A549 (cell line): ENCODE measurements at regions not wholly inside any gene's neighbourhood (a gene's known extent, or its start where the extent isn't known, plus 50 kb on each side); places are given as distances from the start of the nearest gene placed in this dataset.

Experiments used
- ATAC-seq, 2 experiments: fragments of 200-7000 bp in 1 of 2; fragments of >200 bp in 1 of 2; cut with Nextera tagmentation in 1 of 2; cut with Tn5 transposase in 1 of 2; 3 replicates each; pipeline versions ENCODE4 v1.8.0 to v1.9.1; 2018 to 2020; ENCODE audit warnings: mild to moderate bottlenecking in 1 of 2, moderate library complexity in 1 of 2
- CTCF ChIA-PET: fragments of 300-600 bp; sonication (Branson Sonifier 250); formaldehyde crosslinking; extraction: SDS; loops from one replicate; lab custom pipeline; 2021; ENCODE audit warnings: antibody characterized with exemption, inconsistent platforms; lab: Yijun Ruan, JAX
- POLR2A ChIA-PET: fragments of 350-600 bp; formaldehyde crosslinking; extraction: SDS; loops from one replicate; lab custom pipeline; 2021; ENCODE audit warnings: antibody characterized with exemption, inconsistent platforms; lab: Yijun Ruan, JAX
- DNase-seq, 2 experiments: peaks; one replicate each; pipeline versions ENCODE4 v3.0.0 to v3.0.0-alpha.2; 2011 to 2016; ENCODE audit warnings: low read depth in 1 of 2, low spot score in 1 of 2
- FAIRE-seq: peaks from 2 replicates; lab custom pipeline; 2011; peaks lifted over from hg19 to GRCh38; lab: Jason Lieb, UNC
- H3K27ac ChIP-seq, 2 experiments: fragments of >200 bp; sonication (Bioruptor Twin); formaldehyde crosslinking; 3 replicates each; pipeline ENCODE4 v1.5.1; 2016 to 2017
- H3K4me1 ChIP-seq: fragments of >200 bp; sonication (Bioruptor Twin); formaldehyde crosslinking; 3 replicates; pipeline ENCODE4 v1.6.1; 2016
- H3K4me2 ChIP-seq: fragments of >200 bp; sonication (Bioruptor Twin); formaldehyde crosslinking; 3 replicates; pipeline ENCODE4 v1.6.1; 2016
- H3K4me3 ChIP-seq: fragments of >200 bp; sonication (Bioruptor Twin); formaldehyde crosslinking; 3 replicates; pipeline ENCODE4 v1.5.1; 2016
- H3K9me3 ChIP-seq: fragments of >200 bp; sonication (Bioruptor Twin); formaldehyde crosslinking; 3 replicates; pipeline ENCODE4 v1.6.1; 2016
- CBX8 ChIP-seq: fragments of 200-600 bp; sonication (generic); IDR thresholded peaks from 2 replicates; pipeline ENCODE4 v1.6.1; 2016
- CEBPB ChIP-seq, 2 experiments: fragments of >200 bp in 1 of 2; sonication (Bioruptor Twin) in 1 of 2; formaldehyde crosslinking in 1 of 2; IDR thresholded peaks; 2 replicates each; pipeline ENCODE4 v1.6.1; 2012 to 2016
- EHF ChIP-seq: fragments of 250-450 bp; sonication (Bioruptor Pico); IDR thresholded peaks from 2 replicates; pipeline ENCODE4 v1.5.0; 2020; ENCODE audit warnings: mild to moderate bottlenecking
- ELK1 ChIP-seq: fragments of 150-350 bp; IDR thresholded peaks from 2 replicates; pipeline ENCODE4 v1.6.1; 2014; ENCODE audit warnings: low read depth, mild to moderate bottlenecking, low read length
- EP300 ChIP-seq, 2 experiments: fragments of >200 bp; sonication (Bioruptor Twin); formaldehyde crosslinking; IDR thresholded peaks; 2 replicates in 1 of 2; 3 replicates in 1 of 2; pipeline ENCODE4 v1.6.1; 2016 to 2017
- ESRRA ChIP-seq: fragments of 150-350 bp; IDR thresholded peaks from 2 replicates; pipeline ENCODE4 v1.6.1; 2014; ENCODE audit warnings: mild to moderate bottlenecking, low read length, borderline replicate concordance
- HEYL ChIP-seq: fragments of 250-450 bp; sonication (Bioruptor Pico); IDR thresholded peaks from 2 replicates; pipeline ENCODE4 v1.8.0; 2021; ENCODE audit warnings: mild to moderate bottlenecking, moderate library complexity
- HMGXB4 ChIP-seq: fragments of 250-450 bp; sonication (Bioruptor Pico); IDR thresholded peaks from 2 replicates; pipeline ENCODE4 v1.5.0; 2021; ENCODE audit warnings: mild to moderate bottlenecking, moderate library complexity, borderline replicate concordance
- HOXB5 ChIP-seq: fragments of 250-450 bp; sonication (Bioruptor Pico); IDR thresholded peaks from 2 replicates; pipeline ENCODE4 v1.5.0; 2020; ENCODE audit warnings: mild to moderate bottlenecking, moderate library complexity
- MAFK ChIP-seq: fragments of 450-650 bp; IDR thresholded peaks from 2 replicates; pipeline ENCODE4 v1.6.1; 2014; ENCODE audit not compliant: partially characterized antibody
- PBX3 ChIP-seq: IDR thresholded peaks from 2 replicates; pipeline ENCODE4 v1.6.1; 2012
- RARB ChIP-seq: fragments of 250-450 bp; sonication (Bioruptor Pico); IDR thresholded peaks from 2 replicates; pipeline ENCODE4 v1.8.0; 2021; ENCODE audit warnings: mild to moderate bottlenecking, moderate library complexity
- ZSCAN20 ChIP-seq: fragments of 250-450 bp; sonication (Bioruptor Pico); IDR thresholded peaks from 2 replicates; pipeline ENCODE4 v1.8.0; 2022; ENCODE audit warnings: mild to moderate bottlenecking, moderate library complexity
- WGBS: methylation state at CpG from one replicate; pipeline ENCODE4 v1.1.6; 2017; ENCODE audit errors: missing lambda C conversion rate; 5-methylcytosine and 5-hydroxymethylcytosine counted together
- TF ChIP-seq, protein P1 (sequence below): fragments of 200-600 bp; sonication (generic); IDR thresholded peaks from 2 replicates; pipeline ENCODE4 v1.6.1; 2016; ENCODE audit warnings: antibody characterized with exemption, mild to moderate bottlenecking, moderate library complexity
- TF ChIP-seq, protein P2 (sequence below): fragments of >200 bp; sonication (Bioruptor Twin); formaldehyde crosslinking; IDR thresholded peaks from 3 replicates; pipeline ENCODE4 v1.5.1; 2016
- TF ChIP-seq, protein P3 (sequence below): fragments of >200 bp; sonication (Bioruptor Twin); formaldehyde crosslinking; IDR thresholded peaks from 3 replicates; pipeline ENCODE4 v1.6.1; 2016

GRCh38 chr2:16088802-16089112 lies 148.4 kb downstream of the MYCN start:
- TF ChIP-seq CBX8 (no peak), ESRRA (no peak), ELK1 (no peak), EHF (no peak), PBX3 (no peak), CEBPB (IDR thresholded peaks at IDR 0.05) (no peak), HMGXB4 (no peak), MAFK (no peak), ZSCAN20 (CRISPR knock-in tag) (no peak), RARB (CRISPR knock-in tag) (no peak), EP300 (IDR thresholded peaks at IDR 0.05) (no peak), HOXB5 (no peak), HEYL (CRISPR knock-in tag) (no peak)
- TF ChIP-seq, protein P1, sequence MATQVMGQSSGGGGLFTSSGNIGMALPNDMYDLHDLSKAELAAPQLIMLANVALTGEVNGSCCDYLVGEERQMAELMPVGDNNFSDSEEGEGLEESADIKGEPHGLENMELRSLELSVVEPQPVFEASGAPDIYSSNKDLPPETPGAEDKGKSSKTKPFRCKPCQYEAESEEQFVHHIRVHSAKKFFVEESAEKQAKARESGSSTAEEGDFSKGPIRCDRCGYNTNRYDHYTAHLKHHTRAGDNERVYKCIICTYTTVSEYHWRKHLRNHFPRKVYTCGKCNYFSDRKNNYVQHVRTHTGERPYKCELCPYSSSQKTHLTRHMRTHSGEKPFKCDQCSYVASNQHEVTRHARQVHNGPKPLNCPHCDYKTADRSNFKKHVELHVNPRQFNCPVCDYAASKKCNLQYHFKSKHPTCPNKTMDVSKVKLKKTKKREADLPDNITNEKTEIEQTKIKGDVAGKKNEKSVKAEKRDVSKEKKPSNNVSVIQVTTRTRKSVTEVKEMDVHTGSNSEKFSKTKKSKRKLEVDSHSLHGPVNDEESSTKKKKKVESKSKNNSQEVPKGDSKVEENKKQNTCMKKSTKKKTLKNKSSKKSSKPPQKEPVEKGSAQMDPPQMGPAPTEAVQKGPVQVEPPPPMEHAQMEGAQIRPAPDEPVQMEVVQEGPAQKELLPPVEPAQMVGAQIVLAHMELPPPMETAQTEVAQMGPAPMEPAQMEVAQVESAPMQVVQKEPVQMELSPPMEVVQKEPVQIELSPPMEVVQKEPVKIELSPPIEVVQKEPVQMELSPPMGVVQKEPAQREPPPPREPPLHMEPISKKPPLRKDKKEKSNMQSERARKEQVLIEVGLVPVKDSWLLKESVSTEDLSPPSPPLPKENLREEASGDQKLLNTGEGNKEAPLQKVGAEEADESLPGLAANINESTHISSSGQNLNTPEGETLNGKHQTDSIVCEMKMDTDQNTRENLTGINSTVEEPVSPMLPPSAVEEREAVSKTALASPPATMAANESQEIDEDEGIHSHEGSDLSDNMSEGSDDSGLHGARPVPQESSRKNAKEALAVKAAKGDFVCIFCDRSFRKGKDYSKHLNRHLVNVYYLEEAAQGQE: no peak
- TF ChIP-seq, protein P2, sequence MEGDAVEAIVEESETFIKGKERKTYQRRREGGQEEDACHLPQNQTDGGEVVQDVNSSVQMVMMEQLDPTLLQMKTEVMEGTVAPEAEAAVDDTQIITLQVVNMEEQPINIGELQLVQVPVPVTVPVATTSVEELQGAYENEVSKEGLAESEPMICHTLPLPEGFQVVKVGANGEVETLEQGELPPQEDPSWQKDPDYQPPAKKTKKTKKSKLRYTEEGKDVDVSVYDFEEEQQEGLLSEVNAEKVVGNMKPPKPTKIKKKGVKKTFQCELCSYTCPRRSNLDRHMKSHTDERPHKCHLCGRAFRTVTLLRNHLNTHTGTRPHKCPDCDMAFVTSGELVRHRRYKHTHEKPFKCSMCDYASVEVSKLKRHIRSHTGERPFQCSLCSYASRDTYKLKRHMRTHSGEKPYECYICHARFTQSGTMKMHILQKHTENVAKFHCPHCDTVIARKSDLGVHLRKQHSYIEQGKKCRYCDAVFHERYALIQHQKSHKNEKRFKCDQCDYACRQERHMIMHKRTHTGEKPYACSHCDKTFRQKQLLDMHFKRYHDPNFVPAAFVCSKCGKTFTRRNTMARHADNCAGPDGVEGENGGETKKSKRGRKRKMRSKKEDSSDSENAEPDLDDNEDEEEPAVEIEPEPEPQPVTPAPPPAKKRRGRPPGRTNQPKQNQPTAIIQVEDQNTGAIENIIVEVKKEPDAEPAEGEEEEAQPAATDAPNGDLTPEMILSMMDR: no peak
- TF ChIP-seq, protein P3, sequence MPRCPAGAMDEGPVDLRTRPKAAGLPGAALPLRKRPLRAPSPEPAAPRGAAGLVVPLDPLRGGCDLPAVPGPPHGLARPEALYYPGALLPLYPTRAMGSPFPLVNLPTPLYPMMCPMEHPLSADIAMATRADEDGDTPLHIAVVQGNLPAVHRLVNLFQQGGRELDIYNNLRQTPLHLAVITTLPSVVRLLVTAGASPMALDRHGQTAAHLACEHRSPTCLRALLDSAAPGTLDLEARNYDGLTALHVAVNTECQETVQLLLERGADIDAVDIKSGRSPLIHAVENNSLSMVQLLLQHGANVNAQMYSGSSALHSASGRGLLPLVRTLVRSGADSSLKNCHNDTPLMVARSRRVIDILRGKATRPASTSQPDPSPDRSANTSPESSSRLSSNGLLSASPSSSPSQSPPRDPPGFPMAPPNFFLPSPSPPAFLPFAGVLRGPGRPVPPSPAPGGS: no peak
- H3K9me3 ChIP-seq: no peaks in the 10 kb centered on the region
- POLR2A ChIA-PET: no interaction called here
- H3K27ac ChIP-seq: no peak overlapping the region
- WGBS: 59% methylated on average over 3 of the region's 3 CpGs
- H3K4me1 ChIP-seq: no peaks in the 10 kb centered on the region
- FAIRE-seq (no peak), ATAC-seq (no peak), DNase-seq (no peak)
- CTCF ChIA-PET: no interaction called here
- no peak overlapping the region for H3K4me3 ChIP-seq
- no peak overlapping the region for H3K4me2 ChIP-seq
